T-helper 1 cell treated with Interleukin-12 subunit alpha and Interleukin-12 subunit beta and Interleukin-4 antibody, amounts not matched to agents 30 ng/mL and 1 ng/mL, for 36 hours (primary cell): ENCODE measurements at regions not wholly inside any gene's neighbourhood (a gene's known extent, or its start where the extent isn't known, plus 50 kb on each side); places are given as distances from the start of the nearest gene placed in this dataset.
"Not testable (repeated sequence)": the region's sequence is repeated elsewhere in the genome, so short reads cannot be mapped to it uniquely, and the experiment has no call there.

ENCODE experiments used
- intact Hi-C: fragments of 100-400 bp; cut with micrococcal nuclease; formaldehyde crosslinking; loops from one replicate; pipeline ENCODE4 v1.15.1; 2024

DNA sequence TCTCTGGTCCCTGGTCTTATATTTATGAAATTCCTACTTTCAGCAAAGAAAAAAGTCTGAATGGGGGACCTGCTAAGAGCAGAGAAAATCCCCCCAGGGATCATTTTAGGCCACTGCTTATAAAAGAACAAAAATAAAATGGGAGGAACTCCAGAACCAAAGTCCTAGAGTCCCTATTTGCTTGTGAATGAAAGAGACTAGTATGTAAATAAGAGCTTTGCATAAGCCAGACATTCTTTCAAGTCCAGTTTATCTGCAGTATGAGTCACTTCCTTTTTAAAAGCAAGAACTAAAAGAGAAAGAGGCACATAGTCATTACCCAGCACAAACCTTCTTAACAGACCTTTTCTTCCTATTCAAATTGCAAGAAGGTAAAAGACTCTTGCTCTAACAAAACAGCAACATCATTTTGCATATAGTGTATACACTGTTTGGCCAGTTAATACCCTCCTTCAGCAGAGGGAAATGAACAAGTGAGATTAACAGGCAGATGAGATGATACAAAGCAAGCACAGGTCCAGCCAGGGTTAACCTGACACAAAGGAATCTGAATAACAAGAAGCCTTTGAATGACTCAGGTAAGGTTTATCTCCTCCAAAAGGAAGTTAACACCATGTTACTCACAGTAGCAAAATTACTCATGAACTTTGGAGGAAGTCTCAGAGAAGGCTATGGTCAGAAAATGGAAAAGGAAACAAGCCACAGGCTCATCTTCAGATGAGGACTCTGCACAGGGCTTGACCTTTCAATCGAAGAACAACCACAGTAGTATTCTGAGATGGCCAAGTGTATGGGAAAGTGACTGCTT, 87.3 kb downstream of the PHLDA1 start:
- intact Hi-C loops, result loop anchor here (1.0 kb wide), 7 partner anchors 10 to 464 kb away; partner anchors contain the start of genes GLIPR1, KRR1 and PHLDA1

DNA sequence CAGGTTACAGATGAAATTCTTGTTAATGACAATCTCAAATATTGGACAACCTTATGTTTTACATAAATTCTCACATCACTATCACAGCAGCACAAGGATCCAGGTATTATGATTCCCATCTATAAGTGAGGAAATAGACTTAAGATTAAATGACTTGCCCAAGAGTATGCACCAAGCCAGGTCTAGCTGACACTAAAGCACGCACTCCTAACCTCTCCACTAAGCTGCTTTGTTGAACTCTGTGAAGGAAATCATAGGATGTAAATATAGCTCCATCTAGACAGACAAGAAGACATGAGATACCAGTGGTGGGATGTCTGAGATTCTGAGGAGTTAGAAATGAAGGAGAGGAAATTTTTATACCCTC, 87.9 kb downstream of the PHLDA1 start:
- intact Hi-C loops, result loop anchor here (1.0 kb wide), 7 partner anchors 9 to 463 kb away; partner anchors contain the start of genes GLIPR1, KRR1 and PHLDA1

DNA sequence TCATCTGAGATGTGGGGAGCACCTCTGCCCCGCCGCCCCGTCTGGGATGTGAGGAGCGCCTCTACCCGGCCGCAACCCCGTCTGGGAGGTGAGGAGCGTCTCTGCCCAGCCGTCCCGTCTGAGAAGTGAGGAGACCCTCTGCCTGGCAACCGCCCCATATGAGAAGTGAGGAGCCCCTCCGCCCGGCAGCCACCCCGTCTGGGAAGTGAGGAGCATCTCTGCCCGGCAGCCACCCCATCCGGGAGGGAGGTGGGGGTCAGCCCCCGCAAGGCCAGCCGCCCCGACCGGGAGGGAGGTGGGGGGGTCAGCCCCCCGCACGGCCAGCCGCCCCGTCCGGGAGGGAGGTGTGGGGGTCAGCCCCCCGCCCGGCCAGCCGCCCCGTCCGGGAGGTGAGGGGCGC, 89.9 kb downstream of the PHLDA1 start:
- intact Hi-C loops, result not testable (repeated sequence)

DNA sequence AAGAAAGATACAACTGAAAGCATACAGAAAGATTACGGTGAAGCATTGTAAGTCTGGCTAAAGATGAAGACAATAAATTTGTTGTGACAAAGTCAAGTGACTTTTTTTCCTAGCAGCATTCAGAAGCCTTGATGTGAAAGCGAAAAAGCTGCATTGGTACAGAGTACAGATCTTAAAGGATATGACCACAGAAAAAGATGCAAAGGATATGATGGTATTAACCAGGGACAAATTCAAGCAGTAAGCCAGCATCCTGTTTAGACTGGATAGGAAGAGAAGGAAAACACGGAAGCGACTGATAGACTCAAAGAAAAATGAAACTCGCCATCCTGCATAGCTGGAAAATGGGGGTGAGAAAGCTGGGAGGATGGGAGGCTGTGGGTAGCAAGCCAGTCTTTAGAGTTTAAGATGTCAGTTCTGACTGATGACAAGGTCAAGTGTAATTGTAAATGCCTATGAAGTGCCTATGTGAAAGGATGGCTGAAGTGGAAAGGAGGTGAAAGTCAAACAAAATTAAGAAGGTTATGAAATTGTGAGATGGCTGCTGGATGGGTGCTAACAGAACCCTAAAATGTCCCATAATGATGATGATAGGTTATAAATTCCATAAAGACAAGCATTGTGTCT, 92.4 kb downstream of the PHLDA1 start:
- intact Hi-C loops, result loop anchor here (5.0 to 10.0 kb wide), 4 partner anchors 408 to 1404 kb away; partner anchors contain the start of genes ATXN7L3B, BBS10, CAPS2 and GLIPR1L1

DNA sequence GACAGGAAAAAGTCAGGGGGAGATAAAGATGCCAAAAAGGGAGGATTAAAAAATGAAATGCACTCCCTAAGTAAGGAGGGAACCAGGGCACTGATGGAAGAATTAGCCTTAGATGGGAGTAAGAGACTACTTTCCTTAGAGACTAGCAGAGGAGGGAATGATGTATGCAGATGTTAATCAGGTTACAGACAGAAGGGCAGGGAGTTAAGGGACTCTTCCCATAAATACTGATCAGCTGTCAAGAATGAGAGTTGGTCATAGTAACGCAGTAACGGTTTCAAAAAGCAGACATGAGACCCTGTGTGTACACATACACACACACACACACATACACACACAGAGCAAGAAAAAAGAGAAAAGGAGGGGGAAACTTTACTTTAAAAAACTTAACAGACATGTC, 93.4 kb downstream of the PHLDA1 start:
- intact Hi-C loops, result loop anchor here (5.0 to 10.0 kb wide), 4 partner anchors 409 to 1403 kb away; partner anchors contain the start of genes ATXN7L3B, BBS10, CAPS2 and GLIPR1L1

DNA sequence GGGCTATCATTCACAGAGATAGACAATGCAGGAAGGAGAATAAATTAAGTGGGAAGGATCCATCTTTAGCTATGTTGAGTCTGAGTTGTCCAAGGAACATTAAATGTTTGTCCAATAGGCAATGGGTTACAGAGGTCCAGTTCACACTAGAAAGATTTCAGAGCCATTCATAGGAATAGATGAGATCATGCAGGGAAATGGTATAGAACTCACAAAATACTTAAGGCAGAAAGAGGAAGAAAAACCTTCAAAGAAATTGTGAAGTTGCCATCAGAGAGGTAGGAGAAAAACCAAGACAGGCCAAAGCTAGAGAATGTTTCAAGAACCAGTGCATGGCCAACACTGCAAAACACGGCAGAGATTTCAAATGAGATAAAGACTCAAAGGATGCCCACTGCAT, 94.1 kb downstream of the PHLDA1 start:
- intact Hi-C loops, result loop anchor here (5.0 to 10.0 kb wide), 4 partner anchors 410 to 1403 kb away; partner anchors contain the start of genes ATXN7L3B, BBS10, CAPS2 and GLIPR1L1

DNA sequence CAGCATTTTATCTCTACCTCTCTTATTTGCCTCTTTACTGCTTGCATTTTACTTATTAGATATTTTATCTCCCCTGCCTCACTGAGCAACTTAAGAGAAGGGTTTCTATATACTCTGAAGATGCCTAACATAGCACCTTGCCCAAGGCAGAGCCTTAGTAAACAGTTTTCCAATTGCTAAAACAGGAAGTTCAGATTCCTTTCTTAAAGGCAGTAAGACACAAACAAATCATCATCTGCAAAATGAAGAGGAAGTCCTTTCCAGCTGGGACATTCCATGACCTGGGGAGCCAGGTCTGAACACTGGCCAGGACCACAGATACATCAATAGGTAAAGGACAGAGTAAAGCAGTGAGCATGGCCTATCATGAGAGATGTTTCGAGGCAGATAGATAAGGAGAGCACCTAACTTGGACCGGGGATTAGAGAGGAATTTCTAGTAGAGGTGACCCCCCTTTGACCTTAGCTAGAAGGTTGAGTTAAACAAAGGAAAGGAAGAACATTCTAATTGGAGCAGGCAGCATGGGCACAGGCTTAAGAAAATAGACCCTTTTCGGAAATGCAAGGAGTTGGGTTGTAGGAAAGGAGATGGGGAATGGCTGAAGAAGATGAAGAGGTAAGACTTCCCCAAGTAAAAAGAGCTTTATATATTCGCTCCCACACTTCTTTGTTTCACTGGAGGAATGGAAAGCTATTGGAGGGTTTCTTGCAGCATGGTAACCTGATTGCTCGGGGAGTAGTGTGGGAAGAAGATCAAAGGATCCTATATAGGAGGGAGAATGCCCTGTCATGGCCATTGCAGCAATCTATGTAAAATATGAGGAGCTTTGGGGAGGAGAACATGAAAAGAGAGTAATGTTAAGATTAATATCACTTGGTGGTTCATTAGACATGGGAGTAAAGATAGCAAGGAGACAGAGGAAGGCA, 94.8 kb downstream of the PHLDA1 start:
- intact Hi-C loops, result loop anchor here (5.0 to 10.0 kb wide), 4 partner anchors 411 to 1402 kb away; partner anchors contain the start of genes ATXN7L3B, BBS10, CAPS2 and GLIPR1L1

DNA sequence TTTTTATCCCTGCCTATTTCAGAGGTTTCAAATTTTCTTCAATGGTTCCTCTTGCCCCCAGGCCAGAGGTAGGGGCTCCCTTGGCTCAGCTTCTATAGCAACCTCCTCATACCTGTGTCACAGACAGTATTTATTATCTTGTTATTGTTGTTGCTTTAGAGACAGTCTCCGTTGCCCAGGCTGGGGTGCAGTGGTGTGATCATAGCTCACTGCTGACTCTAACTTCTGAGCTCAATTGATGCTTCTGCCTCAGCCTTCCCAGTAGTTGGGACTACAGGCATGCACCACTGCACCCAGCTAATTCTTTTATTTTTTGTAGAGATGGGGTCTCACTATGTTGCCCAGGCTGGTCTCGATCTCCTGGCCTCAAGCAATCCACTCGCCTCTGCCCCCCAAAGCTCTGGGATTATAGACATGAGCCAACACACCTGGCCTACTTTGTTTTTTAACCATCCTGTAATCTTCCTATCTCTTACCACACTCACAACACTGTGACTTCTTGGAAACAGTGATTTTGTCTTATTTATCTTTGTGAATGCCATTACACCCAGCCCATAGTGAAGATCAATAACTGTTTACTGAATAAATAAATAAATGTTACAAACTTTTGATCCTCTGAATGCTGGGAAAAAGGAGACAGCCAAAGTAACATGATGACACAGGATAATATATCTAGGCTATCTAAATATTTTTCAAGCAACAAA, 95.9 kb downstream of the PHLDA1 start:
- intact Hi-C loops, result loop anchor here (5.0 to 10.0 kb wide), 4 partner anchors 412 to 1401 kb away; partner anchors contain the start of genes ATXN7L3B, BBS10, CAPS2 and GLIPR1L1

DNA sequence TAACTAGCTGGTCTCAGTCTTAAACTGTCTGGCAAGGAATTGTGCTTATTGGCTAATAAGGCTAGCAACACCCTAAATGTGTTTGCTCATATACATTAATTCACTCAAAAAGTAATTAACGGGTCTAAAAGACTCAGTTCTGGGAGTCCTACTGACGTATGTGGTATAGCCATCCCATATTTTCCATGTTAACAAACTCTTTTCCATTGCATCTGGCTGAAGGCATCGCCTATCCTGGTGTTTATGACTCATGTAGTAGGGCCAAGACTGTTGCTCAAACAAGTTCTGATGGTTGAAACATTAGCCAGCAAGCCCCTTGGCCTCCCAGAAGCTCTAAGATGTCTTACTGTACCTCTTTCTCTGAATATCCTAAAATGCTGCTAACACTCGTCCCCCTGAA, 98.5 kb downstream of the PHLDA1 start:
- intact Hi-C loops, result loop anchor here (1.0 to 10.0 kb wide), 7 partner anchors 10 to 1398 kb away; partner anchors contain the start of genes ATXN7L3B, CAPS2, GLIPR1L1 and GLIPR1L2

DNA sequence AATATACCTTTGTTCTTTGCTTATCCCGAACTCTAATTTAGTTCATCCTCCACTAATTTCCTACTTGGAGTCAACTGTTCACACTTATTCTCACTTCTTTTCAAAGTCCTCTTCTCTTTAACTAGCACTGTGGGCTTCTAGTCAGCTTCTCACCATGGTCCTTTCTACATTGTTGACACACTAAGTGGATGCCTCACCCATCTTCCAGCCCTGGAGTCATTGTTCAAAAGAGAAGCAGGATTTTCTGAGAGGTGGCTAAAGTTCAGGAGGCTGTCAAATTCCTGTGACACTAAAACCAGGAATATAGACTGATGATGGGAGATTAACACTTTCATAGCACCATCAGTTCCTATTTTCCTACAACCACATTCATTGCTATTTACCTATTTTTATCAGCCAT, 99.3 kb downstream of the PHLDA1 start:
- intact Hi-C loops, result loop anchor here (2.0 to 10.0 kb wide), 6 partner anchors 115 to 1397 kb away; partner anchors contain the start of genes ATXN7L3B, CAPS2, GLIPR1L1 and GLIPR1L2

DNA sequence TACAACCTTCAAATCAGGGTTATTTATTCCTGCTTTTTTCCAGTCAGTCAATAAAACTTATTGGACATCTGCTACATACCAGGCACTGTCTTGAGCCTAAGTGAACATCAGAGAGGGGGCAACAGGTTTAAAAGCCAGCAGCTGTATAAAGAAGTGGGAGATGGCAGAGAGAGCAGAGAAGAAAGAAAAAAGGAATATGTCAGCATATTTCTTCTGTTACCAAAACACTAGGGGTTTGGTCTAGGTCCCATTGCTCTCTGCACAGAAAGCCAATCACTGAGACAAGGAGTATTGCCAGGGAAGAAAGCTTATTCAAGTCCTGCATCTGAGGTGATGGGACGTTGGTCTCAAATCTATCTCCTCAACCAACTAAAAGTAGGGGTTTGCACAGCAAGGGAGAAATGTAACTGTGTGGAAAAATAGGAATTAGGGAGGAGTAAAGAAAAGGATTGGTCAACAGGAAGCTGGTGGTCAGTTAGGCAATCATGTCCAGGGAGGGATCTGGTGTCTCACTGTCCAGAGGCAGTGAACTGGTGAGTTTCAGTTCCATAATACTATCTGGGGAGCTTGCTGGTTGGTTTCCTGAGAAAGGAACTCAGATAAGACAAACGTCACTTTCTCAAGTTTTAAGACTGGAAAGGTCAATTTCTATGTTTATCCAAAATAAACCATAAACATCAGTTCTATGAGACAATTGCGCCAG, 107.5 kb downstream of the PHLDA1 start:
- intact Hi-C loops, result loop anchor here (1.0 to 5.0 kb wide), 2 partner anchors 9 to 287 kb away; no protein-coding TSS in a partner anchor

DNA sequence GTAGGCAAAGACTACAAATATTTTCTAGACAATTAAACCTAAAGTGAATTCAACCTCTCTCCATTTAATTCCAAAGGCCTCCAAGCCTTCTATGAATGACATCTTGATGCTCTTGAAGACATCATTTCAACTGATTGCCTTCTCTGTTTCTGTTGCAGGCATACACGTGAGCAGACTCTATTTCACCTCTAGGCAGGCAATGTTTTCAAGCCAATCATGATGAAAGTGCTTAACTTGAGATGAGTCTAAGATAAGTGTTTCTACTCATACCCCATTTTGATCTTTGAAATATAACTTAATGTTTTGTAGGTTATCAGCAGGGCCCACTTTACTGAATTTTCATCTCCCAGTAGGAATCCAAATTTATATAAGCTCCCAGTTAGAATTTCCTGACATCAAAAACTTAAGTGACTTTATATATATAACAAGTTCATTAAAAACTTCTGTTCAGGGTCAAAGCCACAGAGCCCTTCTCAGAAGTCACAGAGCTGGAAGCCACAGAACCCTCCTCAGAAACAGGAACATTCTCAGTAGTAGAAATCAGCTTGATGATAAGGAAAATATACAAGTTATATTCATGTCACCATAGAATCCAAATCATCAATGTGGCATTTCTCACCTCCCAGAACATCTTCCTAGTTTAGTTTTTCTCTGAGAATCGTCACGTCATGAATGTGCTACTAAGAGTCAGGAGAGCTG, 108.5 kb downstream of the PHLDA1 start:
- intact Hi-C loops, result loop anchor here (1.0 to 5.0 kb wide), 2 partner anchors 10 to 286 kb away; no protein-coding TSS in a partner anchor

DNA sequence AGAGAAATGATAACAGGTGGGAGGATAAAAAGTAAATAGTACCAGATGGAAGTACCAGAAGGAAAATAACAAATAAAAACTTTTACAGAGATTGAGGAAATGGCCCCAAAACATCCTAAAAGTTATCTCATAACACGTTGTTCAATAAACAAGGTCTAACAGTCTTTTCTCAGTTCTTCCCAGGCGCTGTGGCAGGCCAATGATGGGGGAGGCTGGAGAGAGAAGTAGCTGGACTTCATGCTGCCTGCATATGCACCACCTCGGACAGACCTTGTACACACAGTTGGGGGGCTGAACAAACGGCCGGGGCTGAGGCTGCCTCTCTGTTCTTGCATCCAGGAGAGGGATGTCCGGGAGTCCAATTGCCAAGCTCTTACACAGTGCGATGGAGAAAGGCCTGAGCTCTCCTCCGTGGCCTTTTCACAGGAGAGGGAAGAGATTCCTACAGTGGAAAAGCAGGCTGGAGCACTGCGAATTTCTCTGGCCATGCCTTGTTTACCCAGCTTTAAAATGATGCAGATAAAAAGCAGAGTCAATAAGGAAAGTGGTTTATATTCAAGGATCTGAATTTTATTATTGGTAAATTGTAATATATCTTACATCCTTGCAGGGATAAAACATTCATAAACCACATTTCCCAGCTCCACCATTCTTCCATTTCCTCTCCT, 109.8 kb downstream of the PHLDA1 start:
- intact Hi-C loops, result loop anchor here (5.0 kb wide), 1 partner anchor 284 kb away; no protein-coding TSS in a partner anchor

DNA sequence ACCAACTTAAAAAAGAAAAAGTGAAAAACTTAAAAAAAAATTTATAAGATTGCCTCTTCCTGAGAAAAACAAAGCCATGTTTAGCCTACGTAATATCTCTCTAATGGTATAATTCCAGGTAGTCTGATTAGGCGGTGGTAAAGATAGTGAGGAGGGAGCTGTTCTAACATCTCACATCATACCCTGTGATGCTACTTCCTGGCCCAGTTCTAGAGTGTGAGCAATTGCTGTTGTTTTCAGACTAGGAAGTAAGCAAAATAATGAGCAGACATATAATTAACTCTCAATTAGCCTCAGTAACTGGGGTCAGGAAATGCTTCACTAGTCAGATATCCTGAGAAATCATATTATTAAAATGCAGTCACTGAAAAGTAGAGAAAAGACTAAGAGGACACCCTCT, 113.9 kb downstream of the PHLDA1 start:
- intact Hi-C loops, result no loop called here

DNA sequence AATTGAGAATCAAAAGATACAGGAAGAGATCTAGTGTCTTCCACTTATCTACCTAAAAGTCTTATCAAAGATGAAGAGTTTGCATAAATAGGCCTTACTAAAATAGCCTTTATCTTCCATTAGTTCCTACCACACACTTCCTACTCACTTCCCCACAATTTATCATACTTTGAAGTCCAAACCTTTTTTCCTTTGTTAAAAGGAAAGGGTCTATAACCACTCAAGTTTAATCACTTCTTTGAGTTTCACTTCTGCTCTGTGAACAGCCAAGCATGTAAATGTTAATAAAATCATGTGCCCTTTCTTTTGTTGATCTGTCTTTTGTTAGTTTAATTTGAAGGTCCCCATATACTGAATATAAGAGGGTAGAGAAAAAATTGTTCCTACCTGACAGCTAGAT, 114.5 kb downstream of the PHLDA1 start:
- intact Hi-C loops, result no loop called here

DNA sequence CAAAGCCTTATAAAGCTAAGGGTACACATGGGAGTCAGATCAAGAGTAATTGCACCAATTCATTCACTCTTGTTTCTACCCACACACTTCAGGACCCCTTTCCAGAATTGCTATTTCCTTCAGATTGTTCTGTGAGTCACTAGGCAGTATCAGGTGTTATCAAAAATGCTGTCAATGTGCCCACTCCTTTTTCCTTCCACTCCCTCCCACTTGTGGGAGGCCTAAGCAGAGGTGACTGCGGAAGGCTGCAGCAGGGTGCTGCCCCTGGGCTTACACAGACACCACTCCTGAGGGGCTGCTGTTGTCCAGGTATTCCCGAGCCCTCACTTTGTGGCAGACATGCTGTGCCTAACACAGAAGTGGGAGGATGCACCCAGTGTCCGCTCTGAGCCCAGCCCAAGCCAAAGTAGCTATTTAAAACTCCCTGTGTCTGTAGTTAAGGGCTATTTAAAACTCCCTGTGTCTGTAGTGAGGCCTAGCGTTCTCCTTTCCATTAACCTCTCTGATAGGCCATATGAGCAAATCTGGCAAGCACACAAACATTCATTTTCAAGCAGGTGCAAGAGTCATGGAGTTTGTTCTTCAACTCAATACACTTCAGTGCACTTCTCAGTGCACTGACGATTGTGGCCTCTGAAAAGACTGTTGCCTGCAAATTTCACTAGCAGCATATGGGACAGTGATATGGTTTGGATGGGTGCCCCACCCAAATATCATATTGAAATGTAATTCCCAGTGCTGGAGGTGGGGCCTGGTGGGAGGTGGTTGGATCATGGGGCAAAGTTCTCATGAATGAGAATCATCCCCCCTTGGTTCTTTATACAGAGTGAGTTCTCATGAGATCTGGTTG, 117.8 kb downstream of the PHLDA1 start:
- intact Hi-C loops, result no loop called here
